Mucosa of stomach (tissue), 1 donor: ENCODE measurements at regions not wholly inside any gene's neighbourhood (a gene's known extent, or its start where the extent isn't known, plus 50 kb on each side); places are given as distances from the start of the nearest gene placed in this dataset.

Experiments
- H3K27me3 ChIP-seq: one replicate; pipeline ENCODE4 v1.7.0; 2013; ENCODE audit warnings: mild to moderate bottlenecking, low read length; ENCODE audit not compliant: control insufficient read depth, insufficient read depth
- H3K36me3 ChIP-seq: one replicate; pipeline ENCODE4 v1.7.0; 2013; ENCODE audit warnings: low read length; ENCODE audit not compliant: control insufficient read depth, insufficient read depth
- H3K4me1 ChIP-seq: one replicate; pipeline ENCODE4 v1.7.0; 2013; ENCODE audit warnings: mild to moderate bottlenecking, low read length; ENCODE audit not compliant: control insufficient read depth, insufficient read depth
- H3K4me3 ChIP-seq: one replicate; pipeline ENCODE4 v1.7.0; 2013; ENCODE audit warnings: low read length
- H3K9ac ChIP-seq: one replicate; pipeline ENCODE4 v1.7.0; 2013; ENCODE audit warnings: mild to moderate bottlenecking, low read length, moderate library complexity
- H3K9me3 ChIP-seq: one replicate; pipeline ENCODE4 v1.7.0; 2013; ENCODE audit warnings: mild to moderate bottlenecking, low read length, moderate library complexity; ENCODE audit not compliant: control insufficient read depth
- donor health status: Pancreatic carcinoma.

DNA sequence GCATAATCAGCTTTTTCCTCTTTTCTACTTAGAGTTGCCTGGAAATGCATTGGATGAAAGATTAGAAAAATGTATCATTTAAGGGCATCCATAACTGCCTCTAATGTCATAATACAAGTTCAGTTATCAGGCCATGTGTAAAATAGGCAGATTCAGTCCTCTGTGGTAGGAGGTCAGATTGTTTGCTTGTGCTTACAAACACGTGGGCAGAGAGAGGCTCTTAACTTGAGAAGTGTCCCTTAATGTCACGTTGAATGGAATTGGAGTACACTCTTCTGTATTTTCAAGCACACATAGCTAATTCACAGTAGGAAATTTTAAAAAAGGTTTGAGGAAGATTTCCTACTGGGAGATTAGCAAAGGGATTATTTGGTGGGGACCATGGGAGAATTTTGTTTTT is 359.8 kb upstream of the MTPN start:
- no peaks in the 10 kb centered on the region for H3K27me3 ChIP-seq
- H3K9me3 ChIP-seq = no peaks in the 10 kb centered on the region
- no peaks in the 10 kb centered on the region for H3K36me3 ChIP-seq
- H3K9ac ChIP-seq = no peak overlapping the region
- H3K4me1 ChIP-seq = no peaks in the 10 kb centered on the region
- no peak overlapping the region for H3K4me3 ChIP-seq

DNA sequence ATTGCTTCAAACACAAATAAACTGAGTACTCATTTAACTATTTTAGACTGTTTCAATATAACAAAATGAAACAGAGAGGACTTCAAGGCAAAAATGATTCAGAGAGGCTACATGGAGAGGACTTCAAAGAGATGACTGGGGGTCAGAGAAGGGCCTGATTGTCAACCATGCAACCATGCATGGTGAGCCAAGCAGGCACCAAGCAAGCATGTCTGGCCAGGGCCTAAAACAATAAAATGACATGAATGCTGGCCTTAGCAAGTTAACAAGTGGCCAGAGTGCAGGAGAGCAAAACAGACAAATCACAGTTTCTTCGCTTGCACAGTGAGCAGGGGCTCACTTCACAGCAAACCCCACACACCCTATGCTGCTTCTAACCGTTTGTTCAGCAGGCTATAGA is 356.5 kb upstream of the MTPN start:
- no peak overlapping the region for H3K9ac ChIP-seq
- no peaks in the 10 kb centered on the region for H3K36me3 ChIP-seq
- H3K27me3 ChIP-seq = no peaks in the 10 kb centered on the region
- no peaks in the 10 kb centered on the region for H3K9me3 ChIP-seq
- H3K4me1 ChIP-seq = no peaks in the 10 kb centered on the region
- H3K4me3 ChIP-seq = no peak overlapping the region

DNA sequence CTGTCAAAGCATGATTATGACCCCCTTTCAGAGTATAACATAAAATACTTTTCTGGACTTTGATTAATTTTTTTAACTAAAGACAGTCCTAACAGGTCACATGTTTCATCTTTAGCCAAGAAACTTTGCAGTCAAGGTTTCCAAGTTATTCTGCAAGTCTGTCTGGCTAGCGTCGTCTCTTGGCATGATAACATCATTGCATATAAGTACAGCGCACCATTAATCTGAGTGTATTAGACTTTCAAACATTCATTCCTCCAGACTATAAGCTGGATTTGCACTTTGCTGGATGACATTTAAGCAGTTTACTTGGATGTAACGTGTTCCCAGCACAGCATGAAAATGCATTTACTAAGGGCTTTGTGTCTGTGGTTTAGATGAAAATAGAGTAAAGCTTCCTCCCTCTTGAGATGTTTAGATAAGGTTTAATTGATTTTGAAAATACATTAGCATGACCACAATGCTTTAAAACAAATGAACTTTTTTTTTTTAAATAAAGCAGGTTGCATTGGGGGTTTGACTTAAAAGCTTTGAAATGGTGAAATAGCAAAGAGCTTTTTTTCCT is 349.0 kb upstream of the MTPN start:
- Histone ChIP-seq H3K9me3 (no peaks in the 10 kb centered on the region), H3K4me1 (no peaks in the 10 kb centered on the region), H3K4me3 (no peak overlapping the region), H3K36me3 (no peaks in the 10 kb centered on the region), H3K27me3 (no peaks in the 10 kb centered on the region), H3K9ac (no peak overlapping the region)

DNA sequence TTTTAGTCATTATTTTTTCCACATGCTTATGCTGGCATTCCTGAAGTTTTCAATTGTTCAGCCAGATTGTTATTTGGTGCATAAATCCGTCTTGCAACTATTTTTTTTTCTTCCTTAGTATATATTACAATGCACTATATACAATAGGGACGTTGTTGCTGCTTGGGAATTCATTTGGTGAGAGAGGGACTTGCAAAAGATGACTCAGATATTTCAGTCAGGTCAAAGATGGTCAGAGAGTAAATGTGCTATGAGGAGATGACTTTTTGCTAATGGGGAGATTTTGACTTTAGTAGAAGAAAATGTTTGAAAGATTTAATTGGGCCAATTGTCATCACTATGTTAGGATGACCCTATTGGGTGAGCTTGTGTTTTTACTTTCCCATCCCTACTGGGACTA is 348.4 kb upstream of the MTPN start:
- H3K4me3 ChIP-seq = no peak overlapping the region
- no peaks in the 10 kb centered on the region for H3K27me3 ChIP-seq
- no peaks in the 10 kb centered on the region for H3K9me3 ChIP-seq
- H3K36me3 ChIP-seq = no peaks in the 10 kb centered on the region
- no peak overlapping the region for H3K9ac ChIP-seq
- no peaks in the 10 kb centered on the region for H3K4me1 ChIP-seq

DNA sequence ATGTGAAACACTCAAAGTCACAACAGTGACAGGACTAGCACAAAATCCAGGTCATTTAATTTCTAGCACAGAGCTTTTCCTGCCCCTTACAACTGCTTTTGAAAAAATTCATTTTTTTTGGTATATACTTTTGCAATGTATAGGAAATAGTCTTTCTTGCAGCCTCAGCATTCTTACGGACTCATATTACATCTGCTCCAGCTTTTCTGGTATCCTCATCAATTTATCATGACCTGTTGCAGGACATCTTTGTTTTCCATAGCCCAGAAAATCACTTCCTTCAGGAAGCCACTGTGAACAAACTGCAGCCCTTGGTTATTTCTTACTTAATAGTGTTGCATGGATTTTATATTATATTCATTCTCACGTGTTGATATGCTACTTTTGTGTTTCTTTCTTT is 347.9 kb upstream of the MTPN start:
- Histone ChIP-seq H3K27me3 (no peaks in the 10 kb centered on the region), H3K9ac (no peak overlapping the region), H3K9me3 (no peaks in the 10 kb centered on the region), H3K36me3 (no peaks in the 10 kb centered on the region), H3K4me1 (no peaks in the 10 kb centered on the region), H3K4me3 (no peak overlapping the region)

DNA sequence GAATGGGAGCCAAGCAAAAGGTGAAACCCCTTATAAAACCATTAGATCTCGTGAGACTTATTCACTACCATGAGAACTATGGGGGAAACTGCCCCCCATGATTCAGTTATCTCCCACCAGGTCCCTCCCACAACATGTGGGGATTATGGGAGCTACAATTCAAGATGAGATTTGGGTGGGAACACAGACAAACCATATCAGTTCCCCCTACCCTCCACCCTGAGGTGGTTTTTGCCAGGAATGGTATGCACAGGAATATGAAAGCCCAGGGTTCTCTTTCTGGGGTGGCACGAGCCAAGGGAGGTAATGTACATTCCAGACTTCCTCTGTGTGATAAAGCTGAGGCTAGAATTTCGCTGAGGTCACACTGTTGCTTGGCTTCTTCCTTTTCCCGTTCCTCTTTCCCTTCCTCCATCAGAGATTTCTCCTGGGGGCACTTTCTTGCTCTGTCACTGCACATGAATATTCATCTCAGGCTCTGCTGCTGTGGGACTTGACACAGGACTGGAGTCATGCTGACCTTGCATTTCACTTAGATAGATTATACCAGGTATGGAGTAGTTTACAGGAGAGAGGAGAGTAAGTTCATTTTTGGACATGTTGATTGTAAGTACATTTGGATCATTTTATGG is 347.0 kb upstream of the MTPN start:
- Histone ChIP-seq H3K4me3 (no peak overlapping the region), H3K27me3 (no peaks in the 10 kb centered on the region), H3K36me3 (no peaks in the 10 kb centered on the region), H3K9me3 (no peaks in the 10 kb centered on the region), H3K9ac (no peak overlapping the region), H3K4me1 (no peaks in the 10 kb centered on the region)

DNA sequence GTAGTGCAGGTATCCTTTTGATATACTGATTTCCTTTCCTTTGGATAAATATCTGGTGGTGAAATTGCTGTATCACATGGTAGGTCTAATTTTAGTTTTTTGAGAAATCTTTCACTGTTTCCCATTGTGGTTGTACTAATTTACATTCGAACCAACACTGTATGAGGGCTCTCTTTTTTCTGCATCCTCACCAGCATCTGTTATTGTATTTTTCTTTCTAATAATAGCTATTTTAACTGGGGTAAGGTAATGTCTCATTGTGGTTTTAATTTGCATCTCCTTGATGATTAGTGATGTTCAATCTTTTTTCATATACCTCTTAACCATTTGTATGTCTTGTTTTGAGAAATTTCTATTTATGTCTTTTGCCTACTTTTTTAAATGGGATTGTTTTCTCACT is 335.4 kb upstream of the MTPN start:
- Histone ChIP-seq H3K36me3 (no peaks in the 10 kb centered on the region), H3K9ac (no peak overlapping the region), H3K9me3 (no peaks in the 10 kb centered on the region), H3K4me1 (no peaks in the 10 kb centered on the region), H3K27me3 (no peaks in the 10 kb centered on the region), H3K4me3 (no peak overlapping the region)

DNA sequence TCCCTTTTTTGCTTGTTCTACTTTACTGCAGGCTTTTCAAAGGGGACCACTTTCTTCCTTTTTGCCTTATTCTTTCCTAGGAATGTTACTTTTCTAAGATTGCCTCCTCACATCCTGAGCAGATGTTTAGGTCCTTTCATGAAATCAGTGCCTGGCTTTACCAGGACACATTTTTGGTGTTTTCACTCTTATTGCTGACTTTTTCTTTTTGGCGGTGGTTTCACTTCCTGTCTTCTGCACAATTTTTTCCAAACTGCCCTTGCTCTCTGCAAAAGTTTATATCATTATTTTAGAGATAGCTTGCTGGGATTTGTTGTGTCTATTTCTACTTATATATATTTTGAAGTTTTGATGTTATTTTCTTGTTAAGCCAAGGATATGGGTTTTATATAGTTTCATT is 332.2 kb upstream of the MTPN start:
- Histone ChIP-seq H3K9ac (no peak overlapping the region), H3K9me3 (no peaks in the 10 kb centered on the region), H3K36me3 (no peaks in the 10 kb centered on the region)

DNA sequence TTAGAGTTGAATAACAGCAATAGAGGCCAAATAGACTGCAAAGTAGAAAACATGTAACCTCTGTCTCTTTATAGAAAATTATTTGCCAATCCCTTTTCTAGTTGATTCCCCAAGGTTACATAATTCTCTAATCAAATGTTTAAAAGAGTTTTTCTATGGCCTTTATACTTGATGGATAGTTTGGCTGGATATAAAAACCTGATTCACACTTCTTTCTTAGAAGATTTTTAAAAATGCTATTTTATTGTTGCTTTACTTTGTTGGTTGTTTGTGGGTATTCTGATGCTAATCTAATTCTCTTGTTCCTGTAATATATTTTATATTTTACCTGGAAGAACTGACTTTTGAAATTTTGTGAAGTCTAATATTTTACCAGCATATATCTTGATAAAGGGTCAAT is 331.1 kb upstream of the MTPN start:
- Histone ChIP-seq H3K9me3 (no peaks in the 10 kb centered on the region), H3K36me3 (no peaks in the 10 kb centered on the region), H3K4me1 (no peaks in the 10 kb centered on the region), H3K9ac (no peak overlapping the region), H3K27me3 (no peaks in the 10 kb centered on the region), H3K4me3 (no peak overlapping the region)

More for the DNA sequence above, 332.2 kb upstream of the MTPN start:
- H3K4me1 ChIP-seq = no peaks in the 10 kb centered on the region
- H3K4me3 ChIP-seq = no peak overlapping the region
- no peaks in the 10 kb centered on the region for H3K27me3 ChIP-seq

DNA sequence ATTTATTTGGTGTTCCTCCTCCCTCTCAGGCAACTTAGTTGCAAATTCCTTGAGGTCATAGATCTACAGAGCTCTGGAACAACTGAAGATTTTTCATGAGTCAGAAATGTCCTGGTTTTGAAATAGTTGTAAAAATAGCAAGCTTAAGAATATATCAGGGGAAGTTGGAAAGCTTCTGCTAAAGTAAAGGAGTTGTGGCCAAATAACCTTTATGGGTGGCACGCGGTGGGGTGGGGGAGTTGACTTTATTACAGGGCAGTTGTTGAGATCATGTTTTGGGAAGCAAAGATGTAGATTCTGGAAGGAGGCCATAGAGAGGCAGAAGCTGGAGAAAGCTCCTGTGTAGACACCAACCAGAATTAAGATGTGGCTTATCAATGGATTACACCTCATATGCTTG is 326.0 kb upstream of the MTPN start:
- Histone ChIP-seq H3K36me3 (no peaks in the 10 kb centered on the region), H3K9ac (no peak overlapping the region), H3K9me3 (no peaks in the 10 kb centered on the region), H3K4me3 (no peak overlapping the region), H3K27me3 (no peaks in the 10 kb centered on the region), H3K4me1 (no peaks in the 10 kb centered on the region)

DNA sequence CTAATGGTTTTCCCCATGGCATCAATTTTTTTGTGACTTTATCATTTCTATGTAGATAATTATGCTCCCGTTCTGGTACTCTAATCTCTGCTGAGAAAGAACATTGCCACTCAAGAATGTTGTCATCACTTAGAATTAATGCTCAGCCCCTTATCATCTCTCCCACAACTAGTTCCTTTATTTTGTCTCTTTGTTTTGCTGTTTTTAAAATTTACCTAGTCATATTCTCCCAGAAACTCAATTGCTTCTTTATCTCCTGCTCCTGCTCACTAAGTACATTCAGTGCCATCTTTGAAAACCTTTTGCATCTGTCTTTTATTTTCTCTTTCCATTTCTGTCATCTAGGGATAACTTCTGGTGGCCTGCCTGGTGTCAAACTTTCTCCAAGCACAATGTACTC is 324.9 kb upstream of the MTPN start:
- no peak overlapping the region for H3K4me3 ChIP-seq
- H3K9ac ChIP-seq = no peak overlapping the region
- H3K4me1 ChIP-seq = no peaks in the 10 kb centered on the region
- no peaks in the 10 kb centered on the region for H3K36me3 ChIP-seq
- no peaks in the 10 kb centered on the region for H3K9me3 ChIP-seq
- H3K27me3 ChIP-seq = no peaks in the 10 kb centered on the region

DNA sequence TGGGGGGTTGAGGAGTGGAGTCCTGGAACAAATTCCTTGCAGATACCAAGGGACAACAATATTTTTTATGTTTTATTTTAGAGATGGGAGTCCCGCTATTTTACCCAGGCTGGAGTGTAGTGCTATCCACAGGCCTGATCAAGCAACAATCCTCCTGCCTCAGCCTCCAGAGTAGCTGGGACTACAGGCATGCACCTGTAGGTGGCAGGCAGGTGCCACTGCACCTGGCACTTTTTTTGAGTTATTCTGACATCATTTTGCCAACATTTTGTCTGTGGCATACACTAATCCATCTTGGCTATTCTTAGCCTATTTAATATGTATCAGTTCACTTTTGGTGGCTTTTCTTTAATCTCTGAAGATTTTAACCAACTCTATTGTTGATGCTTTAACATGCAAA is 317.8 kb upstream of the MTPN start:
- H3K4me3 ChIP-seq = no peak overlapping the region
- H3K36me3 ChIP-seq = no peaks in the 10 kb centered on the region
- no peaks in the 10 kb centered on the region for H3K9me3 ChIP-seq
- no peak overlapping the region for H3K9ac ChIP-seq
- H3K27me3 ChIP-seq = no peaks in the 10 kb centered on the region
- no peaks in the 10 kb centered on the region for H3K4me1 ChIP-seq

DNA sequence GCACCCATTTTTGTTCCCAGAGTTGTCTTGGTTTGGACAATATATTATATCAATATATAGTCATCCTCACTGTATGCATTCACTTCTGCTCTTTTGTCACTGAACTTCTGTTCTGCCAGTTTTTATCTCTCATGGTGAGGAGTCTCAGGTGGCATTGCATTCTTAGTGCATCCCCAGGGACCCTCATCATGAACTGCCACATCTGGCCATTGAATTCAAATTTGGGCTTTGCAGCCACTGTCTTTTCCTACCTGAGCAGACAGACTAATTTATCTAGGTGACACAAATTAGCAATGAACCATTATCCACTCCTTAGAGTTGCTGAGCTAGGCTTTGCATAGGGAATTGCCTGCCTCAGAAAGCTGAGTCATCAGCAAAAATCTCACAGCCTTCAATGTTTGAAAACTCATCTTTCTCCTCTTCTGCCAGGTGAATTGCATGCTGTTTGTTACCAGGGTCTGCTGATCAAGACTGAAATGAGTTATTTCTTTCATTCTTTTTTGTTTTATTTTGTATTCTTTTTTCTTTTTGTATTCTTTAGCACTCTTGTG is 316.8 kb upstream of the MTPN start:
- Histone ChIP-seq H3K4me1 (no peaks in the 10 kb centered on the region), H3K27me3 (no peaks in the 10 kb centered on the region), H3K9ac (no peak overlapping the region), H3K4me3 (no peak overlapping the region), H3K36me3 (no peaks in the 10 kb centered on the region), H3K9me3 (no peaks in the 10 kb centered on the region)
